OCI-LY1 (cell line): ENCODE measurements at regions not wholly inside any gene's neighbourhood (a gene's known extent, or its start where the extent isn't known, plus 50 kb on each side); places are given as distances from the start of the nearest gene placed in this dataset.
"Not testable (repeated sequence)": the region's sequence is repeated elsewhere in the genome, so short reads cannot be mapped to it uniquely, and the experiment has no call there.

Source experiments
- H2AFZ ChIP-seq: fragments of 200-600 bp; sonication (generic), shearing (Covaris generic); 2 replicates; pipeline ENCODE4 v1.6.0; 2014; ENCODE audit warnings: antibody characterized with exemption, mild to moderate bottlenecking, low read length
- H3F3A ChIP-seq: fragments of 200-600 bp; sonication (generic), shearing (Covaris generic); 2 replicates; pipeline ENCODE4 v1.6.0; 2014; ENCODE audit warnings: mild to moderate bottlenecking, antibody characterized with exemption, low read length, moderate library complexity; ENCODE audit not compliant: insufficient read depth
- H3K27ac ChIP-seq: fragments of 200-600 bp; sonication (generic); 2 replicates; pipeline ENCODE4 v1.5.1; 2014; ENCODE audit warnings: low read length, mixed run types, mild to moderate bottlenecking, low read depth; ENCODE audit not compliant: poor library complexity, severe bottlenecking
- H3K27me3 ChIP-seq: fragments of 200-600 bp; sonication (generic); 2 replicates; pipeline ENCODE4 v1.6.0; 2014; ENCODE audit warnings: antibody characterized with exemption, mild to moderate bottlenecking, low read length, moderate library complexity; ENCODE audit not compliant: insufficient read depth
- H3K36me3 ChIP-seq: fragments of 200-600 bp; sonication (generic); 2 replicates; pipeline ENCODE4 v1.6.1; 2014; ENCODE audit warnings: mild to moderate bottlenecking, antibody characterized with exemption, low read length, moderate library complexity, mixed read lengths; ENCODE audit not compliant: insufficient read depth
- H3K4me1 ChIP-seq: fragments of 200-600 bp; sonication (generic); 2 replicates; pipeline ENCODE4 v1.5.1; 2014; ENCODE audit warnings: mild to moderate bottlenecking, low read length, moderate library complexity; ENCODE audit not compliant: insufficient read depth, severe bottlenecking
- H3K4me2 ChIP-seq: fragments of 200-600 bp; sonication (generic), shearing (Covaris generic); 2 replicates; pipeline ENCODE4 v1.6.1; 2014; ENCODE audit warnings: low read length
- H3K4me3 ChIP-seq: fragments of 200-600 bp; sonication (generic); 2 replicates; pipeline ENCODE4 v1.5.1; 2014; ENCODE audit warnings: low read length, low read depth, mild to moderate bottlenecking, mixed read lengths; ENCODE audit not compliant: poor library complexity, severe bottlenecking
- H3K79me2 ChIP-seq: fragments of 200-600 bp; shearing (Covaris generic); 2 replicates; pipeline ENCODE4 v1.6.1; 2016; ENCODE audit warnings: mixed run types, low read length, mixed read lengths; ENCODE audit not compliant: insufficient read depth
- H3K9ac ChIP-seq: fragments of 200-600 bp; sonication (generic), shearing (Covaris generic); 2 replicates; pipeline ENCODE4 v1.6.1; 2014; ENCODE audit warnings: mild to moderate bottlenecking, low read length, mixed read lengths
- H3K9me2 ChIP-seq: fragments of 200-600 bp; sonication (generic), shearing (Covaris generic); 2 replicates; pipeline ENCODE4 v1.6.1; 2014; ENCODE audit warnings: low read depth, mild to moderate bottlenecking, low read length, mixed read lengths
- H3K9me3 ChIP-seq: fragments of 200-600 bp; shearing (Covaris generic); 2 replicates; pipeline ENCODE4 v1.6.1; 2014; ENCODE audit warnings: low read length, mixed read lengths
- H4K20me1 ChIP-seq: fragments of 200-600 bp; sonication (generic), shearing (Covaris generic); 2 replicates; pipeline ENCODE4 v1.6.0; 2016; ENCODE audit warnings: mild to moderate bottlenecking, low read length; ENCODE audit not compliant: insufficient read depth
- EZH2 ChIP-seq: fragments of 200-600 bp; sonication (generic), shearing (Covaris generic); IDR thresholded peaks from 2 replicates; pipeline ENCODE4 v1.8.0; 2017; ENCODE audit warnings: borderline replicate concordance, mixed run types, mild to moderate bottlenecking, antibody characterized with exemption, low read length, moderate library complexity, mixed read lengths
- TF ChIP-seq, protein P1 (sequence below): fragments of 200-600 bp; sonication (generic), shearing (Covaris generic); IDR thresholded peaks from 2 replicates; pipeline ENCODE4 v1.5.1; 2017; ENCODE audit warnings: mild to moderate bottlenecking, antibody characterized with exemption, low read length, moderate library complexity, mixed read lengths

DNA sequence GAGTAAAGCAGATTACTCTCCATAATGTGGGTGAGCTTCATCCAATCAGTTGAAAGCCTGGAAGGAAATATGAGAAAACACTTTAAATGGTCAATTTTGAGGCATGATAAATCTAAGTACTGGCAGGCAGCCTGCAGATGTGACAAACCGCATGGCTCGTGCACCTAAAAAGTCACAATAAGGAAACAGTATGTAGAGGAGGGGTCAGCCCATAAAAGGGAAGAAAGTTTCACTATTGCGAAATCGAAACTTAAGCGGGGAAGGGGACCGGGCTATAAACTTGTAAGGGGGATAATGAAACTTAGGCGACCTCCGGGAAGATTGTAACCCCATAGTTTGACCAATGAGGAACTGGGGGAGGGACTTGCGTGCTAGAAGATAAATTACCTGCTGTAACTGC, 109.8 kb downstream of the PLPPR4 start:
- no peaks in the 10 kb centered on the region for H3K9me3 ChIP-seq
- H3K4me3 ChIP-seq, result no peak overlapping the region
- no peak overlapping the region for H3K27ac ChIP-seq
- H3K4me1 ChIP-seq, result no peaks in the 10 kb centered on the region
- no peaks in the 10 kb centered on the region for H4K20me1 ChIP-seq
- TF ChIP-seq, protein P1, sequence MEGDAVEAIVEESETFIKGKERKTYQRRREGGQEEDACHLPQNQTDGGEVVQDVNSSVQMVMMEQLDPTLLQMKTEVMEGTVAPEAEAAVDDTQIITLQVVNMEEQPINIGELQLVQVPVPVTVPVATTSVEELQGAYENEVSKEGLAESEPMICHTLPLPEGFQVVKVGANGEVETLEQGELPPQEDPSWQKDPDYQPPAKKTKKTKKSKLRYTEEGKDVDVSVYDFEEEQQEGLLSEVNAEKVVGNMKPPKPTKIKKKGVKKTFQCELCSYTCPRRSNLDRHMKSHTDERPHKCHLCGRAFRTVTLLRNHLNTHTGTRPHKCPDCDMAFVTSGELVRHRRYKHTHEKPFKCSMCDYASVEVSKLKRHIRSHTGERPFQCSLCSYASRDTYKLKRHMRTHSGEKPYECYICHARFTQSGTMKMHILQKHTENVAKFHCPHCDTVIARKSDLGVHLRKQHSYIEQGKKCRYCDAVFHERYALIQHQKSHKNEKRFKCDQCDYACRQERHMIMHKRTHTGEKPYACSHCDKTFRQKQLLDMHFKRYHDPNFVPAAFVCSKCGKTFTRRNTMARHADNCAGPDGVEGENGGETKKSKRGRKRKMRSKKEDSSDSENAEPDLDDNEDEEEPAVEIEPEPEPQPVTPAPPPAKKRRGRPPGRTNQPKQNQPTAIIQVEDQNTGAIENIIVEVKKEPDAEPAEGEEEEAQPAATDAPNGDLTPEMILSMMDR, result no peak
- no peak for TF ChIP-seq EZH2
- H2AFZ ChIP-seq, result no peak overlapping the region
- no peaks in the 10 kb centered on the region for H3K79me2 ChIP-seq
- no peaks in the 10 kb centered on the region for H3K36me3 ChIP-seq
- H3K9ac ChIP-seq, result no peak overlapping the region
- H3K27me3 ChIP-seq, result no peaks in the 10 kb centered on the region
- no peaks in the 10 kb centered on the region for H3K9me2 ChIP-seq
- H3F3A ChIP-seq, result no peaks in the 10 kb centered on the region
- H3K4me2 ChIP-seq, result no peak overlapping the region

DNA sequence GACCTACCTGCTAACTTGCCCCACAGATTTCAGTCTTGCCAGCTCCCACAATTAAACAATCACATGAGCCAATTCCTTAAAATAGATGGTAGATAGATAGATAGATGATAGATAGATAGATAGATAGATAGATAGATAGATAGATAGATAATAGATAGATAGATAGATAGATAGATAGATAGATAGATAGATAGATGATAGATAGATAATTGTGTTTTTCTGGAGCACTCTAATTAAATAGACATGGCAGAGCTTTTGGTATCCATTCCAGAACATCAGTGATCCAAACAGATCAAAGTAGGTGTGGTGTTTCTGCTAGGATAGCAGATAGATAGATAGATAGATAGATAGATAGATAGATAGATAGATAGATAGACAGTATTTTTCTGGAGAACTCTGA, 110.4 kb downstream of the PLPPR4 start:
- H3K9ac ChIP-seq, H3K9me2 ChIP-seq, H3F3A ChIP-seq, H4K20me1 ChIP-seq, H3K27ac ChIP-seq, H2AFZ ChIP-seq, H3K36me3 ChIP-seq, H3K4me3 ChIP-seq, H3K4me2 ChIP-seq, H3K27me3 ChIP-seq, H3K9me3 ChIP-seq, H3K79me2 ChIP-seq, H3K4me1 ChIP-seq: not testable (repeated sequence)

DNA sequence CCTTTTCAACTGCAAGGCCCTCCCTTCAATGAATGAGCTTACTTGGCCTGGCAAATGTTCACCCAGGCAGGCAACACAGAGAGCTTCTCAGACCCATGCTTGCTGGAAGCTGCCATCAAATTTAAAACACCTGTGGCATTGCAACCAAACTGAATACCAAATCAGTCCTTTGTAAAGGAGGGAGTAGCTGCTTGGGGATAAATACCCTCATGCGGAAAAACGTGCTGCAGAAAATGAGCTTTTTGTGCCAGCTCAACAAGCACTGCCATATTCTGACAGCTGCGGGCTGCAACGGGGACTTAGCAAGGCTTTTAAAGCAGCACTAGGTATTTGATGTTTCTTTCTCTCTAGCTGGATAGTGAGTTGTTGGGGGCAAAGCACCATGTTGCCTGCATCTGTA, 119.7 kb downstream of the PLPPR4 start:
- Histone ChIP-seq H3K9me3 (no peaks in the 10 kb centered on the region), H3K79me2 (no peaks in the 10 kb centered on the region), H3K36me3 (no peaks in the 10 kb centered on the region), H3F3A (no peaks in the 10 kb centered on the region), H3K9me2 (no peaks in the 10 kb centered on the region), H3K27ac (no peak overlapping the region), H3K4me3 (no peak overlapping the region), H2AFZ (no peak overlapping the region), H3K27me3 (no peaks in the 10 kb centered on the region), H3K9ac (no peak overlapping the region), H3K4me2 (no peak overlapping the region), H3K4me1 (no peaks in the 10 kb centered on the region), H4K20me1 (no peaks in the 10 kb centered on the region)
- no peak for TF ChIP-seq EZH2
- TF ChIP-seq, protein P1, result no peak

DNA sequence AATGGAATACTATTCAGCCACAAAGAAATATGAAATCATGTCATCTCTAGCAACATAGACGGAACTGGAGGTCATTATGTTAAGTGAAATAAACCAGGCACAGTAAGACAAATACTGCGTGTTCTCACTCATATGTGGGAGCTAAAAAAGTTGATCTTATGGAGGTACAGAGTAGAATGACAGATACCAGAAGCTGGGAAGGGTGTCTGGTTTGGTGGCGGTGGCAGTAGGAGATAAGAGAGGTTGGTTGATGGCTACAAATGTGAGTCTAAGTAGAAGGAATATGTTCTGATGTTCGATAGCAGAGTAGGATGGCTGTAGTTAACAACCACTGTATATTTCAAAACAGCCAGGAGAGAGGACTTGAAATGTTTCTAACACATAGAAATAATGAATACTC, 121.6 kb downstream of the PLPPR4 start:
- Histone ChIP-seq H3K79me2 (no peaks in the 10 kb centered on the region), H4K20me1 (no peaks in the 10 kb centered on the region), H3K4me3 (no peak overlapping the region), H3K4me2 (no peak overlapping the region), H3F3A (no peaks in the 10 kb centered on the region), H3K9me3 (no peaks in the 10 kb centered on the region), H3K36me3 (no peaks in the 10 kb centered on the region), H3K9me2 (no peaks in the 10 kb centered on the region), H3K9ac (no peak overlapping the region), H3K4me1 (no peaks in the 10 kb centered on the region), H2AFZ (no peak overlapping the region), H3K27ac (no peak overlapping the region), H3K27me3 (no peaks in the 10 kb centered on the region)
- no peak for TF ChIP-seq EZH2
- TF ChIP-seq, protein P1, result no peak
